Naive B cell (primary cell): ENCODE measurements at regions not wholly inside any gene's neighbourhood (a gene's known extent, or its start where the extent isn't known, plus 50 kb on each side); places are given as distances from the start of the nearest gene placed in this dataset.
"Not testable (repeated sequence)": the region's sequence is repeated elsewhere in the genome, so short reads cannot be mapped to it uniquely, and the experiment has no call there.

Experiments
- ATAC-seq, 2 donors: fragments of 150-1000 bp; cut with Tn5 transposase; 2 replicates each; pipeline ENCODE4 v1.10.0; 2021; ENCODE audit warnings: low read depth in 2 of 2, mild to moderate bottlenecking in 2 of 2, moderate library complexity in 2 of 2
- DNase-seq: peaks from one replicate; pipeline ENCODE4 v3.0.0; 2022
- H3K27ac Mint-ChIP-seq, 6 donors: one replicate each; pipeline ENCODE4 v1.8.0; 2020 to 2022; ENCODE audit warnings: mild to moderate bottlenecking in 6 of 6, mixed read lengths in 6 of 6, moderate library complexity in 5 of 6, inconsistent platforms in 2 of 6
- H3K27me3 Mint-ChIP-seq, 3 donors: one replicate each; pipeline ENCODE4 v1.8.0; 2021 to 2022; ENCODE audit warnings: mixed read lengths in 3 of 3, mild to moderate bottlenecking in 1 of 3
- H3K36me3 Mint-ChIP-seq, 2 donors: one replicate each; pipeline ENCODE4 v1.8.0; 2020 to 2022; ENCODE audit warnings: mixed read lengths in 2 of 2, inconsistent platforms in 1 of 2, mild to moderate bottlenecking in 1 of 2
- H3K4me1 Mint-ChIP-seq, 3 donors: one replicate each; pipeline ENCODE4 v1.8.0; 2020 to 2022; ENCODE audit warnings: mixed read lengths in 3 of 3, inconsistent platforms in 1 of 3, mild to moderate bottlenecking in 1 of 3, moderate library complexity in 1 of 3
- H3K4me3 Mint-ChIP-seq, 8 donors: one replicate each; pipeline ENCODE4 v1.8.0; 2020 to 2022; ENCODE audit warnings: mild to moderate bottlenecking in 8 of 8, mixed read lengths in 8 of 8, moderate library complexity in 8 of 8, inconsistent platforms in 2 of 8
- H3K9me3 Mint-ChIP-seq, 7 donors: one replicate each; pipeline ENCODE4 v1.8.0; 2020 to 2022; ENCODE audit warnings: mixed read lengths in 7 of 7, mild to moderate bottlenecking in 5 of 7, inconsistent platforms in 2 of 7, moderate library complexity in 1 of 7

- Mint-ChIP-seq H3K9me3 (peaks cover under 1 to 9% (median 5%) of the 10 kb centered on the region in 7 donors), H3K4me1 (no peaks in the 10 kb centered on the region), H3K27me3 (no peaks in the 10 kb centered on the region), H3K27ac (no peak overlapping the region), H3K4me3 (no peak overlapping the region), H3K36me3 (no peaks in the 10 kb centered on the region)
- no peak for DNase-seq
- no peak for ATAC-seq
Measured at GRCh38 chr7:67653856-67654454, 657.3 kb downstream of the TYW1 start.

DNA sequence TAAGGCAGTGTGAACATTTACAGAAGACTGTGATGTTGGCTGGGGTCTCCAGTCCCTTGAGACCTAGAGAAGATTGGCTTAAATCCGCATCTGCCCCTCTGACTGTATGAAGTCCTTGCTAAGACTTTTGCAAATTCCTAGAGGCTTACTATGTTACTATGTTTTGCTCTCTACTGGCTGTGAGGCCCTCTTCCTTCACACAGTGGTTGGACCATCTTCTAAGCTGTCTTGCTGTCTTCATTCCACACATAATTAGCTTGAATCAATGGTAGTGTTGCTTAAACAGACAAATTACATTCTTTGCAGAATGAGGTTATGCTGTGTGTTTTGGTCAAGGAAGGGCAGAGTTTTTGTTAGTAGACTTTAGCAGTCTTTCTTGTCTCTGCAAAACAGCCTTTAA lies 658.0 kb downstream of the TYW1 start:
- DNase-seq, result no peak
- H3K4me1 Mint-ChIP-seq, result no peaks in the 10 kb centered on the region
- H3K27me3 Mint-ChIP-seq, result no peaks in the 10 kb centered on the region
- H3K9me3 Mint-ChIP-seq, result peaks cover 0 to 9% (median 5%) of the 10 kb centered on the region in 7 donors
- H3K27ac Mint-ChIP-seq, result no peak overlapping the region
- no peak overlapping the region for H3K4me3 Mint-ChIP-seq
- no peaks in the 10 kb centered on the region for H3K36me3 Mint-ChIP-seq
- ATAC-seq, result no peak

- ATAC-seq (no peak), DNase-seq (no peak)
- H3K9me3 Mint-ChIP-seq, result peaks cover 0 to 9% (median 4%) of the 10 kb centered on the region in 7 donors
- H3K36me3 Mint-ChIP-seq, result no peaks in the 10 kb centered on the region
- no peak overlapping the region for H3K27ac Mint-ChIP-seq
- H3K27me3 Mint-ChIP-seq, result no peaks in the 10 kb centered on the region
- H3K4me3 Mint-ChIP-seq, result no peak overlapping the region
- H3K4me1 Mint-ChIP-seq, result no peaks in the 10 kb centered on the region
Measured at GRCh38 chr7:67655168-67655567, 658.5 kb downstream of the TYW1 start.

- Mint-ChIP-seq H3K9me3 (peaks cover 0 to 26% (median 5%) of the 10 kb centered on the region in 7 donors), H3K4me1 (no peaks in the 10 kb centered on the region), H3K27ac (no peak overlapping the region), H3K4me3 (no peak overlapping the region), H3K27me3 (no peaks in the 10 kb centered on the region), H3K36me3 (no peaks in the 10 kb centered on the region)
- DNase-seq, result no peak
- ATAC-seq, result no peak
Measured at GRCh38 chr7:67659091-67659490, 662.5 kb downstream of the TYW1 start.

GRCh38 chr7:67662804-67663203 lies 666.2 kb downstream of the TYW1 start:
- no peak for ATAC-seq
- Mint-ChIP-seq H3K9me3 (peaks cover 0 to 17% (median 0%) of the 10 kb centered on the region in 7 donors), H3K36me3 (no peaks in the 10 kb centered on the region), H3K4me1 (no peaks in the 10 kb centered on the region), H3K4me3 (no peak overlapping the region), H3K27me3 (peaks cover 0 to 8% (median 0%) of the 10 kb centered on the region in 3 donors), H3K27ac (no peak overlapping the region)
- DNase-seq, result no peak

DNA sequence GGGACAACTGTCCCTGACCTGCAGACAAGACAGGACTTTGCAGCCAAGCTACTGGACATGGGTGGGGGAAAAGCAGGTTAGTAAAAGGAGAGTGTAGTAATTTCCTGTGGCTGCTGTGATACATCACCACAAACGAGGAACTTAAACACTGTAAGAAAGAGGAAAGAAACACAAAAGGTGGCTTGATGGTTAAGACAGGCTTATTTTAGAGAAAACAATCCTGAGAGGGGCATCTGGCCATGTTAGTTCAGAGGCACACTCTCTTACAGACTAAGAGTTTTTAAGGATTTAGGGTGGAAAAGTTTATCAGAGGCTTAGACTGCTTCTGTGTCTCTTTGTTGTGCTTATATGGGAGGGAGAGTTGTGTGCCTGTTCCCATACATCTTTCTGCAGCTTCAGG lies 667.0 kb downstream of the TYW1 start:
- Mint-ChIP-seq H3K9me3 (peaks cover 0 to 17% (median 0%) of the 10 kb centered on the region in 7 donors), H3K27ac (no peak overlapping the region), H3K36me3 (no peaks in the 10 kb centered on the region), H3K4me1 (no peaks in the 10 kb centered on the region), H3K27me3 (peaks cover 0 to 8% (median 0%) of the 10 kb centered on the region in 3 donors), H3K4me3 (no peak overlapping the region)
- ATAC-seq, result no peak
- DNase-seq, result no peak

GRCh38 chr7:67666359-67666758 lies 669.7 kb downstream of the TYW1 start:
- H3K27ac Mint-ChIP-seq, H3K4me3 Mint-ChIP-seq, H3K36me3 Mint-ChIP-seq, DNase-seq, ATAC-seq, H3K4me1 Mint-ChIP-seq, H3K27me3 Mint-ChIP-seq: not testable (repeated sequence)
- peaks cover 2 to 39% (median 6%) of the 10 kb centered on the region in 7 donors for H3K9me3 Mint-ChIP-seq

GRCh38 chr7:67671006-67671548 lies 674.4 kb downstream of the TYW1 start:
- DNase-seq (no peak), ATAC-seq (no peak)
- Mint-ChIP-seq H3K27me3 (no peaks in the 10 kb centered on the region), H3K4me1 (no peaks in the 10 kb centered on the region), H3K9me3 (peaks cover 6 to 56% (median 19%) of the 10 kb centered on the region in 7 donors), H3K27ac (no peak overlapping the region), H3K4me3 (no peak overlapping the region), H3K36me3 (peaks cover 0 to 7% of the 10 kb centered on the region in 2 donors)

GRCh38 chr7:67673861-67674260 lies 677.2 kb downstream of the TYW1 start:
- Mint-ChIP-seq H3K27me3 (no peaks in the 10 kb centered on the region), H3K27ac (no peak overlapping the region), H3K36me3 (peaks cover 0 to 7% of the 10 kb centered on the region in 2 donors), H3K4me3 (no peak overlapping the region), H3K9me3 (peaks cover 8 to 67% (median 24%) of the 10 kb centered on the region in 7 donors), H3K4me1 (no peaks in the 10 kb centered on the region)
- ATAC-seq, result no peak
- no peak for DNase-seq

DNA sequence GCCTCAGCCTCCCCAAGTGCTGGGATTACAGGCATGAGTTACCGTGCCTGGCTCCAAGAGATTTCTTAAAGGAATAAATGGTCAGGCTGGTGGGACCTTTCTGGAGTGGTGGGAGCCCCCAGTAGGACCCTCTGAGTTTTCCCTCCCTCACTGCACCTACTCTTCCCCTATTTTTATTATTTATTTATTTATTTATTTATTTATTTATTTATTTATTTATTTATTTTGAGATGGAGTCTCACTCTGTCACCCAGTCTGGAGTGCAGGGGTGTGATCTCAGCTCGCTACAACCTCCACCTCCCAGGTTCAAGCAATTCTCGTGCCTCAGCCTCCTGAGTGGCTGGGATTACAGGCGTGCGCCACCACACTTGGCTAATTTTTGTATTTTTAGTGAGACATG lies 678.2 kb downstream of the TYW1 start:
- not testable (repeated sequence) for ATAC-seq, H3K27me3 Mint-ChIP-seq, H3K36me3 Mint-ChIP-seq, DNase-seq, H3K27ac Mint-ChIP-seq, H3K4me1 Mint-ChIP-seq, H3K4me3 Mint-ChIP-seq
- peaks cover 6 to 59% (median 19%) of the 10 kb centered on the region in 7 donors for H3K9me3 Mint-ChIP-seq

- no peak for ATAC-seq
- no peaks in the 10 kb centered on the region for H3K27me3 Mint-ChIP-seq
Measured at GRCh38 chr7:67675971-67676370, 679.3 kb downstream of the TYW1 start.

DNA sequence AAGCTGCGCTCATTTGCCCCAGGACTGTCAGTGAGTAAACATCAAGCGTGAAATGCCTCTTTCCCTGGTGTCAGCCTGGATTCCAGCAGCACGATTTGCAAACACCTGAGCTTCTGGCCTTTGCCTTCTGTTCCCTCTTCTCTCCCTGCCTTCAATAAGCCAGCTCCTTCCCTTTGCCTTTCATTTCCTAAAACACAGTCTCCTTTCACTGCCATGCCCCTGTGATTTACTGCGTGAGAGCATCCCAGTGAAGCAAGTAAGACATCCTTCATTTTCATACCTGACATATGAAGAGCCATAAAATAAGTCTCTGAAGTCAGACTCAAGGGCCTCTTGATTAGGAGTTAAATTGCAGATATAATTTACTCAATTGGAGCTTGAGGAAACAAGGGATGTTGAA lies 681.8 kb downstream of the TYW1 start:
- Mint-ChIP-seq H3K36me3 (no peaks in the 10 kb centered on the region), H3K4me1 (no peaks in the 10 kb centered on the region), H3K27ac (no peak overlapping the region), H3K27me3 (no peaks in the 10 kb centered on the region), H3K9me3 (peaks cover 6 to 39% (median 10%) of the 10 kb centered on the region in 7 donors), H3K4me3 (peak overlapping the region in 1 of 8 donors; percentile 3)
- DNase-seq (no peak), ATAC-seq (no peak)

More at GRCh38 chr7:67675971-67676370, 679.3 kb downstream of the TYW1 start:
- Mint-ChIP-seq H3K9me3 (peaks cover 6 to 48% (median 22%) of the 10 kb centered on the region in 7 donors), H3K4me1 (no peaks in the 10 kb centered on the region), H3K4me3 (no peak overlapping the region), H3K27ac (no peak overlapping the region), H3K36me3 (peaks cover 0 to 7% of the 10 kb centered on the region in 2 donors)
- no peak for DNase-seq

- Mint-ChIP-seq H3K4me1 (no peaks in the 10 kb centered on the region), H3K4me3 (no peak overlapping the region), H3K36me3 (no peaks in the 10 kb centered on the region), H3K9me3 (peaks cover 5 to 15% (median 12%) of the 10 kb centered on the region in 7 donors), H3K27me3 (no peaks in the 10 kb centered on the region), H3K27ac (no peak overlapping the region)
- DNase-seq, result no peak
- ATAC-seq, result no peak
Measured at GRCh38 chr7:67683628-67684027, 687.0 kb downstream of the TYW1 start.

- H3K36me3 Mint-ChIP-seq, result no peaks in the 10 kb centered on the region
- H3K4me1 Mint-ChIP-seq, result no peaks in the 10 kb centered on the region
- no peak overlapping the region for H3K27ac Mint-ChIP-seq
- no peaks in the 10 kb centered on the region for H3K27me3 Mint-ChIP-seq
- H3K4me3 Mint-ChIP-seq, result no peak overlapping the region
- DNase-seq (no peak), ATAC-seq (no peak)
- H3K9me3 Mint-ChIP-seq, result peaks cover 5 to 11% (median 8%) of the 10 kb centered on the region in 7 donors
Measured at GRCh38 chr7:67690700-67691099, 694.1 kb downstream of the TYW1 start.
